HEK293 (cell line): ENCODE measurements at regions not wholly inside any gene's neighbourhood (a gene's known extent, or its start where the extent isn't known, plus 50 kb on each side); places are given as distances from the start of the nearest gene placed in this dataset.

Experiments
- CTCF ChIA-PET: fragments of 350-600 bp; formaldehyde crosslinking; extraction: SDS; loops from one replicate; lab custom pipeline; 2021; ENCODE audit warnings: antibody characterized with exemption; lab: Yijun Ruan, JAX
- POLR2A ChIA-PET: fragments of 300-600 bp; formaldehyde crosslinking; extraction: SDS; loops from one replicate; lab custom pipeline; 2020; ENCODE audit warnings: antibody characterized with exemption, inconsistent platforms; lab: Yijun Ruan, JAX
- H3K27ac ChIP-seq: fragments of 200-500 bp; sonication (Bioruptor generic); 2 replicates; pipeline ENCODE4 v1.5.1; 2014; ENCODE audit warnings: low read depth, low read length, control low read depth, inconsistent platforms; ENCODE audit errors: extremely low read depth
- H3K36me3 ChIP-seq, 2 experiments: fragments of 200-500 bp in 1 of 2; sonication (Bioruptor generic) in 1 of 2; 1 replicate in 1 of 2; 2 replicates in 1 of 2; pipeline ENCODE4 v1.5.1; 2014 to 2017; ENCODE audit warnings: inconsistent platforms in 2 of 2, low read length in 2 of 2; ENCODE audit not compliant: control insufficient read depth in 2 of 2, insufficient read depth in 1 of 2
- H3K4me1 ChIP-seq: fragments of 200-500 bp; sonication (Bioruptor generic); 2 replicates; pipeline ENCODE4 v1.5.1; 2014; ENCODE audit warnings: mild to moderate bottlenecking, low read length, inconsistent platforms; ENCODE audit not compliant: control insufficient read depth, insufficient read depth
- H3K4me3 ChIP-seq: 2 replicates; pipeline ENCODE4 v1.5.1; 2011; ENCODE audit warnings: low read depth, mild to moderate bottlenecking, control low read depth, low read length, moderate library complexity
- H3K9me3 ChIP-seq: fragments of 200-500 bp; sonication (Bioruptor generic); 2 replicates; pipeline ENCODE4 v1.5.1; 2014; ENCODE audit warnings: low read depth, low read length, inconsistent platforms; ENCODE audit not compliant: control insufficient read depth, insufficient read depth
- GFI1B ChIP-seq: fragments of 450-650 bp; formaldehyde crosslinking; IDR thresholded peaks from 2 replicates; pipeline ENCODE4 v1.5.1; 2016; ENCODE audit warnings: missing biosample characterization, missing genetic modification characterization
- PRDM1 ChIP-seq: fragments of 450-650 bp; formaldehyde crosslinking; IDR thresholded peaks from 2 replicates; pipeline ENCODE4; 2016; ENCODE audit warnings: missing biosample characterization, missing genetic modification characterization
- SCRT1 ChIP-seq: fragments of 450-650 bp; formaldehyde crosslinking; IDR thresholded peaks from 2 replicates; pipeline ENCODE4 v1.5.1; 2016; ENCODE audit warnings: missing biosample characterization, missing genetic modification characterization, borderline replicate concordance
- SCRT2 ChIP-seq: fragments of 450-650 bp; formaldehyde crosslinking; IDR thresholded peaks from 2 replicates; pipeline ENCODE4 v1.5.1; 2016; ENCODE audit warnings: missing biosample characterization, missing genetic modification characterization
- YY1 ChIP-seq: fragments of 450-650 bp; formaldehyde crosslinking; IDR thresholded peaks from 2 replicates; pipeline ENCODE4 v1.5.1; 2018; ENCODE audit warnings: missing biosample characterization, missing genetic modification characterization
- ZBTB1 ChIP-seq: fragments of 450-650 bp; formaldehyde crosslinking; IDR thresholded peaks from 2 replicates; pipeline ENCODE4 v1.5.1; 2016; ENCODE audit warnings: missing biosample characterization, missing genetic modification characterization
- ZBTB21 ChIP-seq: fragments of 450-650 bp; formaldehyde crosslinking; IDR thresholded peaks from 2 replicates; pipeline ENCODE4 v1.5.1; 2017; ENCODE audit warnings: missing biosample characterization, missing genetic modification characterization
- ZEB2 ChIP-seq: fragments of 450-650 bp; formaldehyde crosslinking; IDR thresholded peaks from 2 replicates; pipeline ENCODE4 v1.5.1; 2016; ENCODE audit warnings: missing biosample characterization, missing genetic modification characterization
- ZIC2 ChIP-seq: fragments of 450-650 bp; formaldehyde crosslinking; IDR thresholded peaks from 2 replicates; pipeline ENCODE4 v1.5.1; 2016; ENCODE audit warnings: missing biosample characterization, missing genetic modification characterization
- ZNF214 ChIP-seq: fragments of 450-650 bp; formaldehyde crosslinking; IDR thresholded peaks from 2 replicates; pipeline ENCODE4 v1.5.1; 2017; ENCODE audit warnings: missing biosample characterization, mild to moderate bottlenecking, missing genetic modification characterization, borderline replicate concordance
- ZNF324 ChIP-seq: fragments of 450-650 bp; formaldehyde crosslinking; IDR thresholded peaks from 2 replicates; pipeline ENCODE4 v1.5.1; 2016; ENCODE audit warnings: missing biosample characterization, missing genetic modification characterization
- ZNF510 ChIP-seq: fragments of 450-650 bp; formaldehyde crosslinking; IDR thresholded peaks from 2 replicates; pipeline ENCODE4 v1.5.1; 2018; ENCODE audit warnings: mild to moderate bottlenecking, missing genetic modification characterization, missing biosample characterization; ENCODE audit not compliant: insufficient replicate concordance
- ZNF549 ChIP-seq: fragments of 450-650 bp; IDR thresholded peaks from 2 replicates; pipeline ENCODE4 v1.5.1; 2018; ENCODE audit warnings: missing biosample characterization, missing genetic modification characterization, mild to moderate bottlenecking, inconsistent platforms, moderate library complexity
- ZNF558 ChIP-seq: fragments of 450-650 bp; formaldehyde crosslinking; IDR thresholded peaks from 2 replicates; pipeline ENCODE4 v1.5.1; 2016; ENCODE audit warnings: missing biosample characterization, missing genetic modification characterization
- ZNF585B ChIP-seq: fragments of 450-650 bp; formaldehyde crosslinking; IDR thresholded peaks from 2 replicates; pipeline ENCODE4 v1.5.1; 2016; ENCODE audit warnings: missing biosample characterization, missing genetic modification characterization
- ZNF707 ChIP-seq: fragments of 450-650 bp; formaldehyde crosslinking; IDR thresholded peaks from 2 replicates; pipeline ENCODE4 v1.5.1; 2016; ENCODE audit warnings: missing biosample characterization, missing genetic modification characterization
- ZNF843 ChIP-seq: fragments of 450-650 bp; formaldehyde crosslinking; IDR thresholded peaks from 2 replicates; pipeline ENCODE4 v1.5.1; 2016; ENCODE audit warnings: missing biosample characterization, missing genetic modification characterization
- TF ChIP-seq, protein P1 (sequence below): fragments of 450-650 bp; formaldehyde crosslinking; IDR thresholded peaks from 2 replicates; pipeline ENCODE4 v1.5.1; 2016; ENCODE audit warnings: missing biosample characterization, missing genetic modification characterization
- TF ChIP-seq, protein P2 (sequence below): fragments of 450-650 bp; formaldehyde crosslinking; IDR thresholded peaks from 2 replicates; pipeline ENCODE4 v1.5.1; 2016; ENCODE audit warnings: missing biosample characterization, missing genetic modification characterization
- TF ChIP-seq, protein P3 (sequence below): fragments of 450-650 bp; formaldehyde crosslinking; IDR thresholded peaks from 2 replicates; pipeline ENCODE4 v1.5.1; 2016; ENCODE audit warnings: missing biosample characterization, missing genetic modification characterization
- TF ChIP-seq, protein P4 (sequence below): fragments of 450-650 bp; formaldehyde crosslinking; IDR thresholded peaks from 2 replicates; pipeline ENCODE4 v1.5.1; 2016; ENCODE audit warnings: missing biosample characterization, missing genetic modification characterization
- TF ChIP-seq, protein P5 (sequence below): fragments of 450-650 bp; formaldehyde crosslinking; IDR thresholded peaks from 2 replicates; pipeline ENCODE4 v1.5.1; 2016; ENCODE audit warnings: missing biosample characterization, missing genetic modification characterization

DNA sequence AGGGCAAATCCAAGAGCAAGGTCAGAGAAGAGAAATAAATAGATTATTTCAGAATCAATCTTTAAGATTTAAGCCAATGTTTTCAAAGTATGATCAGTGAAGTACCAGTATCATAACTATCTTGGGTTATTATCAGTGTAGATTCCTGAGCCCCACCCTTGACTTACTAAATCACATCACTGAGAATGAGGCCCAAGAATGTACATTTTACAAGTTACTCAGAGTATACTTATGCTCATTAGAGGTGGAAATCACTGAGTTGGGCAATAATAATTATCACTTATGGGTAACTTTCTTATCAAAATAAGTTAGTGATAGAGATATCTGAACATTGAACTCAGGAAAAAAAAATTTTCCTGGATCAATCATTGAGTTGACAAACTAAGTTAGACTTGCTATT, 121.6 kb upstream of the NOCT start (continued):
- TF ChIP-seq, protein P1, sequence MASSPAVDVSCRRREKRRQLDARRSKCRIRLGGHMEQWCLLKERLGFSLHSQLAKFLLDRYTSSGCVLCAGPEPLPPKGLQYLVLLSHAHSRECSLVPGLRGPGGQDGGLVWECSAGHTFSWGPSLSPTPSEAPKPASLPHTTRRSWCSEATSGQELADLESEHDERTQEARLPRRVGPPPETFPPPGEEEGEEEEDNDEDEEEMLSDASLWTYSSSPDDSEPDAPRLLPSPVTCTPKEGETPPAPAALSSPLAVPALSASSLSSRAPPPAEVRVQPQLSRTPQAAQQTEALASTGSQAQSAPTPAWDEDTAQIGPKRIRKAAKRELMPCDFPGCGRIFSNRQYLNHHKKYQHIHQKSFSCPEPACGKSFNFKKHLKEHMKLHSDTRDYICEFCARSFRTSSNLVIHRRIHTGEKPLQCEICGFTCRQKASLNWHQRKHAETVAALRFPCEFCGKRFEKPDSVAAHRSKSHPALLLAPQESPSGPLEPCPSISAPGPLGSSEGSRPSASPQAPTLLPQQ (tag by site-specific recombination): no peak
- TF ChIP-seq, protein P2, sequence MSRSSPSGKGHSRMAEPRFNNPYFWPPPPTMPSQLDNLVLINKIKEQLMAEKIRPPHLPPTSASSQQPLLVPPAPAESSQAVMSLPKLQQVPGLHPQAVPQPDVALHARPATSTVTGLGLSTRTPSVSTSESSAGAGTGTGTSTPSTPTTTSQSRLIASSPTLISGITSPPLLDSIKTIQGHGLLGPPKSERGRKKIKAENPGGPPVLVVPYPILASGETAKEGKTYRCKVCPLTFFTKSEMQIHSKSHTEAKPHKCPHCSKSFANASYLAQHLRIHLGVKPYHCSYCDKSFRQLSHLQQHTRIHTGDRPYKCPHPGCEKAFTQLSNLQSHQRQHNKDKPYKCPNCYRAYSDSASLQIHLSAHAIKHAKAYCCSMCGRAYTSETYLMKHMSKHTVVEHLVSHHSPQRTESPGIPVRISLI (tag by site-specific recombination): no peak
- TF ChIP-seq ZBTB1 (tag by site-specific recombination) (no peak), YY1 (no peak), ZNF843 (tag by site-specific recombination) (no peak), ZNF214 (tag by site-specific recombination) (no peak), SCRT2 (tag by site-specific recombination) (no peak), ZIC2 (no peak), ZNF585B (tag by site-specific recombination) (no peak)
- TF ChIP-seq, protein P3, sequence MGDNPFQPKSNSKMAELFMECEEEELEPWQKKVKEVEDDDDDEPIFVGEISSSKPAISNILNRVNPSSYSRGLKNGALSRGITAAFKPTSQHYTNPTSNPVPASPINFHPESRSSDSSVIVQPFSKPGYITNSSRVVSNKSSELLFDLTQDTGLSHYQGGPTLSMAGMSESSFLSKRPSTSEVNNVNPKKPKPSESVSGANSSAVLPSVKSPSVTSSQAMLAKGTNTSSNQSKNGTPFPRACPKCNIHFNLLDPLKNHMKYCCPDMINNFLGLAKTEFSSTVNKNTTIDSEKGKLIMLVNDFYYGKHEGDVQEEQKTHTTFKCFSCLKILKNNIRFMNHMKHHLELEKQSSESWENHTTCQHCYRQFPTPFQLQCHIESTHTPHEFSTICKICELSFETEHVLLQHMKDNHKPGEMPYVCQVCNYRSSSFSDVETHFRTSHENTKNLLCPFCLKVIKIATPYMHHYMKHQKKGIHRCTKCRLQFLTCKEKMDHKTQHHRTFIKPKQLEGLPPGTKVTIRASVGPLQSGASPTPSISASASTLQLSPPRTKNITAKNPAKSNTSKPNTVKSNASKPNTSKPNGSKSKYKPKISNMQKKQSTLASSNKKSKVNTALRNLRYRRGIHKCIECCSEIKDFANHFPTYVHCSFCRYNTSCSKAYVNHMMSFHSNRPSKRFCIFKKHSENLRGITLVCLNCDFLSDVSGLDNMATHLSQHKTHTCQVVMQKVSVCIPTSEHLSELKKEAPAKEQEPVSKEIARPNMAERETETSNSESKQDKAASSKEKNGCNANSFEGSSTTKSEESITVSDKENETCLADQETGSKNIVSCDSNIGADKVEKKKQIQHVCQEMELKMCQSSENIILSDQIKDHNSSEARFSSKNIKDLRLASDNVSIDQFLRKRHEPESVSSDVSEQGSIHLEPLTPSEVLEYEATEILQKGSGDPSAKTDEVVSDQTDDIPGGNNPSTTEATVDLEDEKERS: no peak
- TF ChIP-seq, protein P4, sequence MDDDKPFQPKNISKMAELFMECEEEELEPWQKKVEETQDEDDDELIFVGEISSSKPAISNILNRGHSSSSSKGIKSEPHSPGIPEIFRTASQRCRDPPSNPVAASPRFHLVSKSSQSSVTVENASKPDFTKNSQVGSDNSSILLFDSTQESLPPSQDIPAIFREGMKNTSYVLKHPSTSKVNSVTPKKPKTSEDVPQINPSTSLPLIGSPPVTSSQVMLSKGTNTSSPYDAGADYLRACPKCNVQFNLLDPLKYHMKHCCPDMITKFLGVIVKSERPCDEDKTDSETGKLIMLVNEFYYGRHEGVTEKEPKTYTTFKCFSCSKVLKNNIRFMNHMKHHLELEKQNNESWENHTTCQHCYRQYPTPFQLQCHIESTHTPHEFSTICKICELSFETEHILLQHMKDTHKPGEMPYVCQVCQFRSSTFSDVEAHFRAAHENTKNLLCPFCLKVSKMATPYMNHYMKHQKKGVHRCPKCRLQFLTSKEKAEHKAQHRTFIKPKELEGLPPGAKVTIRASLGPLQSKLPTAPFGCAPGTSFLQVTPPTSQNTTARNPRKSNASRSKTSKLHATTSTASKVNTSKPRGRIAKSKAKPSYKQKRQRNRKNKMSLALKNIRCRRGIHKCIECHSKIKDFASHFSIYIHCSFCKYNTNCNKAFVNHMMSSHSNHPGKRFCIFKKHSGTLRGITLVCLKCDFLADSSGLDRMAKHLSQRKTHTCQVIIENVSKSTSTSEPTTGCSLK (tag by site-specific recombination): no peak

DNA sequence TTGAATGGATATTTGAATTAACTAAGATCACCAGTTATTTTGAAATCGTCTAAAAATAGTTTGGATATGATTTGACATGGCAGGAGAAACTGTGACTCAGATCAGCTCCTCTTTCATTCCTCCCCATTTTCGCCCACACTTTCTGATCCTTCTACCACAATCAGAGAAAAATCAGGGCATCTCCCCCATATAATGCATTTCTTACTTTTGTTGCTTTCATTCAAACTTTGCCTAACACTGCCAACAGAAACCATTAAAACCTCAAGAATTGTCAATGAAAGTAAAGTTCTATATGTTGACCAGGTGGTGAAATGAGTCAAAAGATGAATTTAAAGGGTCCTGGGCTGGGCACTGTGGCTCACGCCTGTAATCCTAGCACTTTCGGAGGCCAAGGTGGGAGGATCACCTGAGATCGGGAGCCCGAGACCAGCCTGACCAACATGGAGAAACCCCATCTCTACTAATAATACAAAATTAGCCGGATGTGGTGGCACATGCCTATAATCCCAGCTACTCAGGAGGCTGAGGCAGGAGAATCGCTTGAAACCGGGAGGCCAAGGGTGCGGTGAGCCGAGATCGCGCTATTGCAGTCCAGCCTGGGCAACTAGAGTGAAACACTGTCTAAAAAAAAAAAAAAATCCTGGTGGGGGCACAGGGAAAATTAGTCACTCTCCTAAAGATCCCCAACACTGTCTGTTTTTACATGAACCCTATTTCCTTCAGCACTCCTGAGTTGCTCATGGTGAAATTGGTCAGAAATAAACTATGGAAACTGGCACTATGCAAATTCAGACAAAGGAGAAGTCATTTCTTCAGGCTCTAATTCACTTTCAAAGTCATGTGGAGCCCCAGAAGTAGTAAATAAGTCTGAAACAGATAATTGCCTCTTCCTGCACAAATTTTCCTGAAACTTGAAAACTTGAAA, 122.8 kb upstream of the NOCT start:
- ChIA-PET POLR2A (no interaction called here), CTCF (no interaction called here)
- Histone ChIP-seq H3K4me3 (no peak overlapping the region), H3K36me3 (no peaks in the 10 kb centered on the region), H3K4me1 (peaks cover 4% of the 10 kb centered on the region; the same call in 1 of the 2 replicates), H3K9me3 (no peaks in the 10 kb centered on the region), H3K27ac (no peak overlapping the region)
- TF ChIP-seq ZNF707 (tag by site-specific recombination): no peak
- TF ChIP-seq SCRT1 (tag by site-specific recombination): no peak
- no peak for TF ChIP-seq ZBTB21 (tag by site-specific recombination)
- TF ChIP-seq PRDM1 (tag by site-specific recombination): no peak
- TF ChIP-seq GFI1B: no peak
- no peak for TF ChIP-seq ZNF324 (tag by site-specific recombination)
- TF ChIP-seq ZNF510 (tag by site-specific recombination): no peak
- TF ChIP-seq, protein P2 (tag by site-specific recombination): no peak
- TF ChIP-seq ZNF558 (tag by site-specific recombination): no peak
- TF ChIP-seq, protein P5, sequence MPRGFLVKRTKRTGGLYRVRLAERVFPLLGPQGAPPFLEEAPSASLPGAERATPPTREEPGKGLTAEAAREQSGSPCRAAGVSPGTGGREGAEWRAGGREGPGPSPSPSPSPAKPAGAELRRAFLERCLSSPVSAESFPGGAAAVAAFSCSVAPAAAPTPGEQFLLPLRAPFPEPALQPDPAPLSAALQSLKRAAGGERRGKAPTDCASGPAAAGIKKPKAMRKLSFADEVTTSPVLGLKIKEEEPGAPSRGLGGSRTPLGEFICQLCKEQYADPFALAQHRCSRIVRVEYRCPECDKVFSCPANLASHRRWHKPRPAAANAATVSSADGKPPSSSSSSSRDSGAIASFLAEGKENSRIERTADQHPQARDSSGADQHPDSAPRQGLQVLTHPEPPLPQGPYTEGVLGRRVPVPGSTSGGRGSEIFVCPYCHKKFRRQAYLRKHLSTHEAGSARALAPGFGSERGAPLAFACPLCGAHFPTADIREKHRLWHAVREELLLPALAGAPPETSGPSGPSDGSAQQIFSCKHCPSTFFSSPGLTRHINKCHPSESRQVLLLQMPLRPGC: no peak
- no peak for TF ChIP-seq ZEB2 (tag by site-specific recombination)
- TF ChIP-seq ZNF549 (tag by site-specific recombination): no peak
